Chondrocyte (in vitro differentiated cells): ENCODE measurements at regions not wholly inside any gene's neighbourhood (a gene's known extent, or its start where the extent isn't known, plus 50 kb on each side); places are given as distances from the start of the nearest gene placed in this dataset.

Experiments used
- DNase-seq: peaks from one replicate; pipeline ENCODE4 v3.0.0; 2021; ENCODE audit warnings: mixed read lengths, low spot score
- H3K27ac Mint-ChIP-seq: one replicate; pipeline ENCODE4 v1.8.0; 2021; ENCODE audit warnings: mild to moderate bottlenecking, moderate library complexity, mixed read lengths; ENCODE audit not compliant: unreplicated experiment
- H3K27me3 Mint-ChIP-seq: 2 replicates; pipeline ENCODE4 v1.8.0; 2021; ENCODE audit warnings: low read depth, mixed read lengths
- H3K36me3 Mint-ChIP-seq: 2 replicates; pipeline ENCODE4 v1.8.0; 2021; ENCODE audit warnings: low read depth, mixed read lengths
- H3K4me1 Mint-ChIP-seq: 2 replicates; pipeline ENCODE4 v1.8.0; 2021; ENCODE audit warnings: low read depth, mild to moderate bottlenecking, mixed read lengths
- H3K4me3 Mint-ChIP-seq: one replicate; pipeline ENCODE4 v1.8.0; 2021; ENCODE audit warnings: mild to moderate bottlenecking, moderate library complexity, mixed read lengths; ENCODE audit not compliant: unreplicated experiment
- H3K9me3 Mint-ChIP-seq: 2 replicates; pipeline ENCODE4 v1.8.0; 2021; ENCODE audit warnings: low read depth, mixed read lengths
- CTCF ChIP-seq: fragments of 200-600 bp; sonication (generic); IDR thresholded peaks from 2 replicates; pipeline ENCODE4 v1.5.0; 2021; ENCODE audit warnings: antibody characterized with exemption, mild to moderate bottlenecking, moderate library complexity

- TF ChIP-seq CTCF = no peak
- no peaks in the 10 kb centered on the region for H3K4me1 Mint-ChIP-seq
- no peaks in the 10 kb centered on the region for H3K27me3 Mint-ChIP-seq
- peaks cover 11% of the 10 kb centered on the region for H3K9me3 Mint-ChIP-seq
- H3K4me3 Mint-ChIP-seq = no peak overlapping the region
- no peak for DNase-seq
- no peaks in the 10 kb centered on the region for H3K36me3 Mint-ChIP-seq
- no peak overlapping the region for H3K27ac Mint-ChIP-seq
Observed at GRCh38 chr14:97731800-97732199, 934.6 kb downstream of the VRK1 start.

DNA sequence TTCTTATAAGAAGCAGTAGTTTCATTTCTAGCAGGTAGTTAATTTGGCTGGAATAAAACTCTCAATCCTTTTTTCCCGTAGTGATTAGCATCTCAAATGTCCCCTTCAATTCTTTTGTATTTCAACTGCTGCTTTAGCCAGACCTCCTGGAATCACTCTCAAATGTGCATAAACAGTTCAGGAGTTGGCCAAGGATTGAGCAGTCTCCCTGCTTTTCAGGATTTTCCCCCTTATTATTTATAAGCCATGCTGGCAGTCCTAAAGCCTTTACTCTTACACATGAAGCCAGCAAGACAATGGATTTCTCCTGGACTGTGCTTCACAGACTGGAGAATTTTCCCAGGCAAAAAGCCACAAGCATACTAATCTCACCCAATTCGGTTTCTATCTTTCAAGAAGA, 950.1 kb downstream of the VRK1 start:
- Mint-ChIP-seq H3K9me3 (peaks cover 19% of the 10 kb centered on the region), H3K4me1 (no peaks in the 10 kb centered on the region), H3K27ac (no peak overlapping the region), H3K27me3 (no peaks in the 10 kb centered on the region), H3K4me3 (no peak overlapping the region), H3K36me3 (no peaks in the 10 kb centered on the region)
- no peak for DNase-seq
- TF ChIP-seq CTCF = no peak

DNA sequence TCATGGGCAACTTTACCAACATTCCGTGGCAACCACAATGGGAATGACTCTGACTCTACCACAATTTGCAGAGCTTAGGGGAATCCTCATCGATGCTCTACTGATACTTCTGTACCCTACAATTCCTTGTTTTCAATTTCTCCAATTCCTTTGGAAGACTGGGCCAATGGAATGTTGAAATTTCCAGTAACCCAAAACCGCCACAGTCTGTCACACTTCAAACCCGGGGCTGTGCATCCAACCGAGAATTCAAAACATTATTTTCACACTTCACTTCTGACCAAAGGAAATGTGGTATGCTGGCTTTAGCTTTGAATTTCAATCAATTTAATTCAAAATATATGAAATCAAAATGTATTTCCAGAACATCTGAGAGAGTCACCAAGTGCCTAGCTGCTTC, 951.4 kb downstream of the VRK1 start:
- H3K4me3 Mint-ChIP-seq = no peak overlapping the region
- DNase-seq = no peak
- H3K4me1 Mint-ChIP-seq = no peaks in the 10 kb centered on the region
- no peak overlapping the region for H3K27ac Mint-ChIP-seq
- TF ChIP-seq CTCF = no peak
- no peaks in the 10 kb centered on the region for H3K36me3 Mint-ChIP-seq
- peaks cover 19% of the 10 kb centered on the region for H3K9me3 Mint-ChIP-seq
- H3K27me3 Mint-ChIP-seq = no peaks in the 10 kb centered on the region

GRCh38 chr14:97757491-97757890, 960.3 kb downstream of the VRK1 start:
- Mint-ChIP-seq H3K27me3 (no peaks in the 10 kb centered on the region), H3K9me3 (no peaks in the 10 kb centered on the region), H3K4me1 (no peaks in the 10 kb centered on the region), H3K4me3 (no peak overlapping the region), H3K27ac (no peak overlapping the region), H3K36me3 (no peaks in the 10 kb centered on the region)
- no peak for TF ChIP-seq CTCF
- no peak for DNase-seq

- H3K4me1 Mint-ChIP-seq = no peaks in the 10 kb centered on the region
- no peak overlapping the region for H3K27ac Mint-ChIP-seq
- DNase-seq = no peak
- H3K36me3 Mint-ChIP-seq = no peaks in the 10 kb centered on the region
- no peak overlapping the region for H3K4me3 Mint-ChIP-seq
- no peaks in the 10 kb centered on the region for H3K27me3 Mint-ChIP-seq
- no peak for TF ChIP-seq CTCF
- peaks cover 8% of the 10 kb centered on the region for H3K9me3 Mint-ChIP-seq
Observed at GRCh38 chr14:97760050-97760449, 962.9 kb downstream of the VRK1 start.
